Left kidney (tissue), 1 donor: ENCODE measurements at regions not wholly inside any gene's neighbourhood (a gene's known extent, or its start where the extent isn't known, plus 50 kb on each side); places are given as distances from the start of the nearest gene placed in this dataset.
"Not testable (repeated sequence)": the region's sequence is repeated elsewhere in the genome, so short reads cannot be mapped to it uniquely, and the experiment has no call there.

Experiments used
- DNase-seq: peaks from one replicate; pipeline ENCODE4 v3.0.0-alpha.2; 2013

DNA sequence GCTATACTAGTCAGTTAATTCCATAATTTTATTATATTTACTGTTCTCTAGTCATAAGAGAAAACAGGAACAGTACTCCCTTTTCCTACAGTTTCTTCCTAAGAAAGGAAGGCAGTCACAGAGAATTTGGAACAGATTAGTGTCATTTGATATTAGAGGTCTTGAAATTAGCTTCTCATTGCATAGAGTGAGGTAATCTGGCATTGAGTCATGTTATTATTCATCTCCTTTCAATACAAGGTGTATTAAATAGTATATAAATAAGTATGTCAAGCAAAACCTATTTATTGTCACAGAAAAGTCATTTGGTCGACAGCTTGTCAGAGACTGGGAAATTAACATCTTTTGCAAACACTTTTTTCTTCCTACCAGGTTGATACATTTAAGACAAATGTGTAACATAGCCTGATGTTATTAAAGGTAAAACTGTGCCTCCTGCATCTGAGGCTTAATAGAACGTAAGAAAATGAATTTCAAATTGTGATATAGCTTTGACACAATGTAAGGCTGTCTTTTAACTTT lies 753.1 kb upstream of the FRG1 start:
- no peak for DNase-seq

DNA sequence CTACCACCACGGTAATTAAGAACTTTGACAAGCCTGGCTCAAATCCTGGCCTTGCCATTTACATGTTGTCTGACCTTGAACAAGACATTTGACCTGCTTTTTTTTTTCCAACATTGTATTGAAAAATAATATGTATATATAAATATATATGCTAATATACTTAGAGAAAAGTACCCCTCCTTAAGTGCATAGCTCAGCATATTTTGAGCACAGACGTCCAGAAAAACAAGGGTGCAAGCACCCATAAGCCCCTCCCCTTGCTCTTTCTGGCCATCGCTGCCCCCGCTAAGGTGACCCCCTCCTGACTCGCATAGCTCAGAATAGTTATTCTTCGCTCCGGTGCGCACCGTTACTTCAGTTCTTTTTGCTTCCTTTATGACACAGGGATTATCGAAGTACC lies 742.0 kb upstream of the FRG1 start:
- DNase-seq = no peak

DNA sequence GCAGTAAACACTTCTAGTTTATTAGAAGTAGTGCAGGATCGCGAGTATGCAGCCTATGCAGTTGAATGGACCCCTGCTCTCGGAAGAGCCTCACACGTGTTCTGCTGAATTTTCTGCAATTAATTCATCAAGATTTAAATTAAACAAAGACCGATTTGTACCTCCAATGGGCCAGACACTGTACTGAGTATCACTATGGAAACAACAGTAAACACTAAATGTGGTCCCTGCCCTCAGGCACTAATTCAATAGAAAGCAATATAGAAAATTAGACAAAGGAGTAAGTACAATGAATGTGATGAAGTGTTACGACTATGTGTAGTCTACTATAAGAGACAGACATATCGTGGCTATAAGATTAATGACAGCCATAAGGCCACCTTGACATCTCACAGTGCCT lies 740.3 kb upstream of the FRG1 start:
- no peak for DNase-seq

DNA sequence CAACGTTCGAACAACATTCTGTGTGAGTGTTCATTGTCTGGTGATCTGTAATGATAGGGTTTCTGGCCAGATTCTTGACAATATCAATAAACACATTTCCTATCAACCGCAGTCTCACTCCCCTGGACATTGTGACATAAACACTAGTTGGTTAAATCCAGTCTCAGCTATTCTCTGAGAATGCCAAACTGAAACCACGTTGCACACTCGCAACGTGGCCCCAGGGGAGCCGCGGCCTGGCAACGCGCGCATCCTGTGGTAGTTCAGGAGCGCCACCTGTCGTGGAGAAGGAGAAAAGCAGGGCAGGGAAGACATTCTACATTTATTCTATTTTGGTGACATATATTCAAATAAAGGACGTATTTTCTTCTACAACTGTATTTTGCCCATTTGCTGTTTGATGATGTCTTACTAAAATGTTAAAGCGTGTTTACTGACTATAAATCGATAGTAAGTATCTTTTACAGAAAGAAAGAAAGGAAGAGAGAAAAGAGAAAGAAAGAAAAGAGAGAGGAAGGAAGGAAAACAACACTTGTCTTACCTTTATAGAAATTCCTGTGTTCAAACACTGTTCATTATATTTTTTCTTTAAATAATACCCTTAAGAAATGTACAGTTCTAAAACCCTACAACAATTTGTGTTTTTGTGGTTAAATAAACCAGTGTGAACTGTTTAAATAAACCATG lies 738.3 kb upstream of the FRG1 start:
- peak; percentile 34 for DNase-seq

DNA sequence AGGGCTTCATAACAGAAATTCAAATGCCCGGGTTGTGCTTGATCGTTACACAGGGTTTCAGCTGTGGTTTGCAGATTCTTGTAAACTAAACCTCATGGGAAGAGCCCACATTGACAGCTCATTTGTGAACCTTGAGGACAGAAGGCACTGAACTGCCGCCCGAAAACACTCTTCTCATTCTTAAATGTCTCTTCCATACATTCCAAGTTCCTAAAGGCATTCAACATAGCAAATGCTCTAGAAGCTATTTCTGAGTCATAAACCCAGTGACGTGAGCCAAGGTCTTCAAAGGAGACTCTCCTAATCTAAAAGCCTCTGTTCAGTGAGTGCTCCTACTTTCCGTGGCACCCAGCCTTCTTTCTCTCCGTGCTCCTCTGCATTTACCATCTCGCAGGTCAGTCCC lies 737.8 kb upstream of the FRG1 start:
- DNase-seq = no peak

DNA sequence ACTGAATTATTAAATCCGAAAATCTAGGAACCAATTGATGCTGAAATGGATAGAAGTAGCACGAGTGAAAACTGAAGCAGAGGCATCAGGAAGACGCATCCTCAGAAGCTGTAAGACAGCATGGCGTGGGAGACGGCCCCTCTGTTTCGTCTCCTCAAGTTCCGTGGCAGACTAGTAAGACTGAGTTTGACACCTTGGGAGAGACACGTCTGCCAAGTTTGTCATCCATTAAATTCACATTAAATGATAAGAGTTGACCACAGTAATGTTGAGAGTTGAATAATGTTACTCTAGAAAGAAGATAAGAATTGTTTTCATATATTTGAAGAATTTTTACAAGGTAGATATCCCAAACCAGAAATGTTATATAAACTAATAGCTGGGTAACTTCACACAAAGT lies 736.1 kb upstream of the FRG1 start:
- no peak for DNase-seq

DNA sequence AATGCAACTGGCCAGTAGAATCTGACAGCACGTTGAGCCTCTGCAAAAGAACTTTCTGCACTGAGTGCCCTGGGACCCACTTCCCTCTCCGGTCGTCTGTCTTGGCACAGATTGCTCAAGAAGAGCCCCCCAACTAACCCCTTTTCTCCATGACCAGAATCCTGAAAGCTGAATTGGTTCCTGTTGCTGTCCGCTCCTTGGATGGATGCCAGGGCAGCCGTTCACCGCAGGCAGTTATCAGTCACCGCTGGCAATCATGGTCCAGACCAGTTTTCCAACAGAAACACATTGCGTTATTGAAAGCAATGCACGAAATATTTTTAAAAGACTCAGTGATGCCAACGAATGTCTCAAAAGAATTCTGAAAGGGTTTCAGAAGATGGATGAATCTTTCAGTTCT lies 733.7 kb upstream of the FRG1 start:
- DNase-seq = no peak

DNA sequence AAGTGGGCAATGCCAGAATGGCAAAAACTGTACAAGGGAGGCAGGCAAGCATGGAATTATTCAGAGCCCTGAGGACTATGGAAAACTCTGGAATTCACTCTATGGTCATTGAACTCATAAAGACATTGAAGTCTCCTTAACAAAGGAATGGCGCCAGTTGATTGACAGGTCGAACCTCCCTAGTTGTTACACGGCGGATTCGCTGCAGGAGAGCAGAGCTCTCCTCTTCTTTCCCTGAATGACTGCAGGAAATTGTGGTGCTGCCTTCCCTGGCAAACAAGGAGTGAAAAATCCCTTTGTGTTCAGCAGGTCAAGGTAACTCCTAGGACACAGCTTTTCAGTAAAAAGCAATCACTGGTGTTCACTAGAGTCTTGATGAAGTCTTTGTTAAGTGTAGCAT lies 732.8 kb upstream of the FRG1 start:
- no peak for DNase-seq

DNA sequence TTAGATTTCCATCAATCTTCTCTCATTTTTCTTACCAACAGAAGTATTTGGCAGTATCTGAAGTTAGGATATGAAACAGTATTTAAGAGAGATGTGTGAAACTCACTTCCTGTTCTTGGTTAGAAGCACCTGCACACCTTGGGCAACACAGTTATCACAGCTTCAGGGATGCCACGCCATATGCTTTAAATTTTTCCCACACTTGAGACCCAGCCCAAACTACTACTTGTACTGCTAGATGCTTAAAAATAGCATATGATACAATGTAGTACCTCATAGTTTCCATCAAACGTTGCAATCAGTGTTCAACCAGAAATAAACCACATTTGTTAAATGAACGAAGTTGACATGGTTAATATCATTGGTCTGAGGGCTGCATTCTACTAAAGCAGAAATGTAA lies 725.1 kb upstream of the FRG1 start:
- DNase-seq = no peak

DNA sequence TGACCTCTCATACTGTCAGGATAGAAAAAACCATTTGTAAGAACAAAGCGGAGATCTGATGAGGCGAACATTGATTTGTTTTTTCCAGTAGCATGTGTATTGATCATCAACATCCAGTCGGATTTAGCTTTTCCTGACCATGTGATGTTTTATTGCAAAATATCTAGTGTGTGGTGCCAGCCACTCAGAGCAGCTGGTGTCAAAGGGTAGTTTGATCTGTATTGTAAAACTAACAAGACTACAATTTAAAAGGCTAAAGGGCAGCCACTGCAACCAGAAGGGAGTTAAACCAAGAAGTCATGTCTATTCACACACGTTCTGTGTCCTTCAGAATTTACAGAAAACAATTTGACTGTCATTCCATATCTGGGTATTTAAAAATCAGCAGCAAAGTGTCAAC lies 719.0 kb upstream of the FRG1 start:
- no peak for DNase-seq

DNA sequence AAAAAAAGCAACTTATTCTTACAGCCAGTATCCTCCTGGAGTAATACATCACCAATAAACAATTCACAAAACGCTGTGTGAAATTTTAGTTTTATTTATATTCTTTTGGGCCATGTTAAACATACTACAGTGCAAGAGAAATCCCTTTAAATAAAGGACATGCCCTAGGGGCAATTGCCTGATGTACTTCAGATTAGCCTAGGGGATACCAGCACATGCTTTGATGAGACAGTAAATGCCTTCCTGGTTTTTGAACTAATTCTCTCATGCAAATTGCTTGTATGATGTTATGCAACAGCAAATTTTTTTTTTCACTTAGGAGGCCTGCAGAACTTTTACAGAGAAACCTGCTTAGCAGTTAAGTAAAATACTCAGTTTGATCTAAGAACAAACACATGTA lies 711.9 kb upstream of the FRG1 start:
- DNase-seq = no peak

DNA sequence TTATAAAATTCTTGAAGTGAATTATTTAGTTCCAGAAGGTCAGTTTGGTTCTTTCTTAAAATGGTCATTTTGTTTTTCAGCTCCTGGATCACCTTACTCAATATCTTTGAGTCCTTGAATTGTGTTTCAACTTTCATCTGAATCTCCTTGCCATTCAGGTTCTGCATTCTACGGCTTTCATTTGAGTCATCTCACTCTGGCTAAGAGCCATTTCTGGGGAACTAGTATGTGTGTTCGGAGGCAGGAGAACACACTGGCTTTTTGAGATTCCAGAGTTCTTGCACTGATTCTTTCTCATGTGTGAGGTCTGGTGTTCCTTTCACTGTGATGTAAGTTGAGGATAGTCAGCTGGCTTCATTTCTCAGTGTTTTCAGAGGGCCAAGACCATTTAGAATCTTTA lies 708.4 kb upstream of the FRG1 start:
- no peak for DNase-seq

DNA sequence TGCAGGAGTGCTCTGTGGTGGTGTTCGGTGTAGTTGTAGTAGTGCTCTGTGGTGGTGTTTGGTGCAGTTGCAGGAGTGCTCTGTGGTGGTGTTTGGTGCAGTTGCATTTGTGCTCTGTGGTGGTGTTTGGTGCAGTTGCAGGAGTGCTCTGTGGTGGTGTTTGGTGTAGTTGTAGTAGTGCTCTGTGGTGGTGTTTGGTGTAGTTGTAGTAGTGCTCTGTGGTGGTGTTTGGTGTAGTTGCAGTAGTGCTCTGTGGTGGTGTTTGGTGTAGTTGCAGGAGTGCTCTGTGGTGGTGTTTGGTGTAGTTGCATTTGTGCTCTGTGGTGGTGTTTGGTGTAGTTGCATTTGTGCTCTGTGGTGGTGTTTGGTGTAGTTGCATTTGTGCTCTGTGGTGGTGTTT lies 706.9 kb upstream of the FRG1 start:
- not testable (repeated sequence) for DNase-seq

DNA sequence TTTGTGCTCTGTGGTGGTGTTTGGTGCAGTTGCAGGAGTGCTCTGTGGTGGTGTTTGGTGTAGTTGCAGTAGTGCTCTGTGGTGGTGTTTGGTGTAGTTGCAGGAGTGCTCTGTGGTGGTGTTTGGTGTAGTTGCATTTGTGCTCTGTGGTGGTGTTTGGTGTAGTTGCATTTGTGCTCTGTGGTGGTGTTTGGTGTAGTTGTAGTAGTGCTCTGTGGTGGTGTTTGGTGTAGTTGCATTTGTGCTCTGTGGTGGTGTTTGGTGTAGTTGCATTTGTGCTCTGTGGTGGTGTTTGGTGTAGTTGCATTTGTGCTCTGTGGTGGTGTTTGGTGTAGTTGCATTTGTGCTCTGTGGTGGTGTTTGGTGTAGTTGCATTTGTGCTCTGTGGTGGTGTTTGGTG lies 705.7 kb upstream of the FRG1 start:
- DNase-seq = not testable (repeated sequence)

DNA sequence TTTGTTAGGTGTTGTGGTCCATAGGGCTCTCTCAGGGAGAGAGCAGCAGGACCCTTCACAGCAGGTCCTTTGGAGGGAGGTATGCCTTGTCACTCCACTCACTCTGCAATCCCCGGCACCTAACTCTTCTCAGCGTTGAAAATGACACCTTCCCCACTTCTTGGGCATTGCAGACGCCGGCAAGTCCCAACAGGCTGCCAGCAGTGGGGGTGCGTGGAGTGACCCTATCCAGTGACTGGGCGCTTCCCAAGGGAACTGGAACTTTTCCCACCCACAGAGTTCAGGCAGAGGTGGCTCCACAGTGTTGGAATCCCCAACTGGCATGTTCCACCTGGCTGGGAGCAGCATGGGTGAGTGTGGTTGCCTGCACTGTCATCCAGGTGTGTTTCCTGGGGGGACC lies 705.1 kb upstream of the FRG1 start:
- DNase-seq = no peak

DNA sequence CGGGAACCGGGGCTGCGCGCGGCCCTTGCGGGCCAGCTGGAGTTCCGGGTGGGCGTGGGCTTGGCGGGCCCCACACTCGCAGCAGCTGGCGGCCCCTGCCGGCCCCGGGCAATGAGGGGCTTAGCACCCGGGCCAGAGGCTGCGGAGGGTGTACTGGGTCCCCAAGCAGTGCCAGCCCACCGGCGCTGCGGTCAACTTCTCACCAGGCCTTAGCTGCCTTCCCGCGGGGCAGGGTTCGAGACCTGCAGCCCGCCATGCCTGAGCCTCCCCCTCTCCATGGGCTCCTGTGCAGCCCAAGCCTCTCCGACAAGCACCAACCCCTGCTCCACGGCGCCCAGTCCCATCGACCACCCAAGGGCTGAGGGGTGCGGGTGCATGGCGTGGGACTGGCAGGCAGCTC lies 704.4 kb upstream of the FRG1 start:
- DNase-seq = not testable (repeated sequence)

DNA sequence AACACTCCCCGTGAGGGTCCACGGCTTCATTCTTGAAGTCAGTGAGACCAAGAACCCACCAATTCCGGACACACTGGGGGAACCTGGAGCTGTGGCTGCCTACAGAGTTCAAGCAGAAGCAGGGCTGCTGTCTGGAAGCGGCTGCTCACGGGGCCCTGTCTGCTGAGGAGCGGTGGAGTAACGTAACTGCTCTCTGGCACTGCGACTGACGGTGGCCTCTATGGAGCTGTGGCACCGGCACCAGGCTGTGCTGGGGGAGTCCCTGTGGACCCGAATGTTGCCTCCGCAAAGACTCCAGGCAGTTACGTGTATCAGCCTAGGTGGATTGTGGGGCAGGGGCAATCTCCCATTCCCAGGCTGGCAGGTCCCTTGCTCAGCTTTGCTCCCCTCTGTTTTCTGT lies 703.3 kb upstream of the FRG1 start:
- DNase-seq = no peak

DNA sequence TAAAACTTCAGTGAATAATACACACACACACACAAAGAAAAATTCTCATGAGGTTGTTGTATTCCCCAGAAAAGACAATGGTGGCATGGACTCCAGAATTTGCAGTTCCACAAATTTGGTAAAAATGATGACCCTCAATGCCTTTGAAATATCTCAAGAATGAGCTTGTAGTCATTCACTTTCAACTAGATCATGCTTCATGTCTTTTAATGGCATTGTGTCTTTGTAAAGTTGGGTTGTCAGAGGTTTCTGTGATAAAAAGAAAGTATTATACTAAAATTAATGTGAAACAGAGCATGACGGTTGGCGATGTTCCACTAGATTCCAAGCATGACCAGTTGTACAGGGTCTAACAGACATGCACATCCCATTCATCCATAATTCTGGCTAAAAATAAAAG lies 685.0 kb upstream of the FRG1 start:
- DNase-seq = no peak

DNA sequence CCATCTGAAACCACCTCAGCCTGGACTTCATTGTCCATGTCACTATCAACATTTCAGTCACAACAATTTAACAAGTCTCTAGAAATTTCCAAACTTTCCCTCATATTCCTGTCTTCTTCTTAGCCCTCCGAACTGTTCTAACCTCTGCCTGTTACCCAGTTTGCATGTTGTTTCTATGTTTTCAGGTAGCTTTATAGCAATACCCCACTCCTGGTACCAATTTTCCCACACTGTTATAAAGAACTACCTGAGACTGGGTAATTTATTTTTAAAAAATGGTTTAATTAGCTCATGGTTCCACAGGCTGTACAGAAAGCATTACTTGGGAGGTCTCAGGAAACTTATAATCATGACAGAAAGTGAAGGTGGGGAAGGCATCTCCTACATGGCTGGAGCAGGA lies 679.2 kb upstream of the FRG1 start:
- no peak for DNase-seq

DNA sequence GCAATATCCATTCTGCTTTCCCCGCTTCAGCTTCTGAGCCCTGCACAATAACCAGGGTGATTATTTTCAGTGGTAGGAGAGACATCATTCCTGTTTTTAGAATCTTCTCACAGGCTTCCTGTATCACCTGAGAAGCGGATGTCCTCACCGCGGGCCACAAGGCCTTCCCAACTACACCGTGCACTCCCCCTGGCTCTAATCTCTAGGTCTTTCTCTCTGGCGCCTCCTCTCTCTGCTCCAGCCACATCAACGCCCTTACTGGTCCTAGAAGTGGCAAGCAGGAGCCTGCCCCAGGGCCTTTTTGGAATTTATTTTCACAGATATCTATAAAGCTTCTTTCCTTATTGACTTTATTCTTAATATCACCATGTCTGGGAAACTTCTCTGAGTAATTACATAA lies 675.2 kb upstream of the FRG1 start:
- no peak for DNase-seq

DNA sequence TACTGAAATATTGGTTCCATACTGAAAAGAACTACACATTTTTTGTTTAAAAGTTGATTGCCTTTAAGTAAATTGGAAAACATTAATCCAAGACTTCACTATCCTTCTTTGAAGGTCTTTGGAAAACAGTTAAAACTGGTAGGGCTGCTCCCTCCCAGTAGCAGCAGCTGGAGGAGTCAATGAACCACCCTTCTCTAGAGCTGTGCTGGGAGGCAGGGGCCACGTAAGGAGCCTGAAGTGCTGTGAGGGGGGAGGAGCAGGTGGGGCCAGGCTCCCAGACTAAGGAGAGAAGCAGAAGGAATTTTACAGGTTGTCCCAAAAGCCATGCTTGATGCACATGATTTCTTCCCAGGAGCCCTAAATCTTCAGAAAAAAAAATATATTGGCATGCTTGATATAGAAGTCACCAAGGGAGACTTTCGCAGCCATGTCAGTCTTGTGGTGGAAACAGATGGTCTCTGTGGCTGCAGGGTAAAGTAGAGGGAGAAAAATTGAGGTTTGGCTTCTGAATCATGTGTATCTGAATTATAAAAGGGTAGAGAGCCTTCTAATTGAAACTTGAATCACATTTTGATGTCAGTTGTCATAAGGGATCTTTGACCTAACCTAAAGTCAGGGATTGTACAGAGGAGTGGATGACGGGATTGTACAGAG lies 673.2 kb upstream of the FRG1 start:
- DNase-seq = no peak

DNA sequence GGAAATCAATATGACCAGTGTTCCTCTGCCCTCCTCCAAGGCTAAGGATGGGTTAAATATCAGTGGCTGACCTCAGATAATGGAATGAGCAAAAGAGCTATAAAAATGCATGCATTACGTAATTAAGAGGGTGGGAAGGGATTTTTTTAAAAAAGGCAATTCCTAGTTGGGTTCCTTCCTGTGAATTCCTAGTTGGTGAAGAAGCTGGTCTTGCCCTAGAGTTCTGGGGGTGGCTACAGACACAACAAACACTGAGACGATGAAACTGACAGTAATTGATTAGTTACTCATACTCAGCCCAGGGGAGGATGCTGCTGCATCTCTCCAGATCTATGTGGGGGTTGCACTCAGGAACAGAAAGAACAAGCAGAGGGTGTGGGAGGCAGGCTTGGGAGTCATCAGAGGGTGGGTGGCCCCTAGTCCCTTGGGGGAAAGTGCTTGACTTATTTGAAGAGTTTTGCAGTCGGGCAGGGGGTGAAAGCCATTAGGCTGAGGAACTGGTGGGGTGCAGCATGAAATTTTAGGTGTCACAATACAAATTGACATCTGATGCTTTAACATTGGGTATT lies 662.0 kb upstream of the FRG1 start:
- DNase-seq = no peak

DNA sequence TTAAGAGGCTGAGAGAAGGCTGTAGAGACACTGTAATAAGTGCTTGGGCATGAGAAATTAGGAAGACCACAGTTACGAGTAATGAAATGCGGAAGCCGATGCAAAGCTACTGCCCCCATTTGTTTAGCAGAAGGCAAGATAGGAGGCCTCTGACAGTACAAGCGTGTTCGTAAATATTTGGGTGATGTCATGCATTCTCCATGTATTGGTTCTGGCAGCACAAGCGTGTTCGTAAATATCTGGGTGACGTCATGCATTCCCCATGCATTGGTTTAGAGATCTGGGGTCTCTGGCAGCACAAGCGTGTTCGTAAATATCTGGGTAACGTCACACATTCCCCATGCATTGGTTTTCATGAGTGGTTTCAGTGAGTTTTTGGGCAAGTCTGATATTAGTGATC lies 661.5 kb upstream of the FRG1 start:
- no peak for DNase-seq

DNA sequence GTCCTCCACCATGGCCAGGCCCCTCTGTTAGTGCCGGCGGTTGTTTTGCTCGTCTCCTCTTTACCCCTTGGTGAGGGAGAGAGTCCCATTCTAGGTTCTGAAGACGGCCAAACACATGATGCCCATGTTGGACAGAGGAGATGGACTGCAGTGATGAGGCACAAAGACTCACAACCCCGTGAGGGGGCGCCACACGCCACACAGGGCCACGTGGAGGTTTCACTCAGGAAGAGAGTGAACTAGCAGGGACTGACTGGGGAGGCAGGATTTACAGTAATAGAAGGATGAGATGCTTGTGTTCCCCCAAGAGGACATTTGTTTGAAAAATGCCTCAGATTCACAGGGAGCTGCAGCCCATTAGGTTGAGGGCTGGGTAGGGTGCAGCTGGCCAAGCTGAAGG lies 655.3 kb upstream of the FRG1 start:
- DNase-seq = no peak
